ENCODE measurements at regions not wholly inside any gene's neighbourhood (a gene's known extent, or its start where the extent isn't known, plus 50 kb on each side); places are given as distances from the start of the nearest gene placed in this dataset.
A peak's percentile ranks its signal among the peaks of the same experiment; 100 is the strongest.

- H3K36me3 ChIP-seq (ENCODE audit: low read depth): no peaks in the 10 kb centered on the region
- no peak for DNase-seq (ENCODE audit: low spot score)
- ATAC-seq (ENCODE audit: low read depth): no peak
- no peak overlapping the region for H3K27ac ChIP-seq (ENCODE audit: poor library complexity, severe bottlenecking)
- TF ChIP-seq CTCF (IDR thresholded peaks at IDR 0.05; ENCODE audit: poor library complexity, severe bottlenecking): peak; percentile 51
- no peaks in the 10 kb centered on the region for H3K27me3 ChIP-seq (ENCODE audit: insufficient read depth, poor library complexity, severe bottlenecking)
- no peaks in the 10 kb centered on the region for H3K4me1 ChIP-seq (ENCODE audit: insufficient read depth, poor library complexity, severe bottlenecking)
- no peak overlapping the region for H3K4me3 ChIP-seq (ENCODE audit: severe bottlenecking)
- no peaks in the 10 kb centered on the region for H3K9me3 ChIP-seq (ENCODE audit: severe bottlenecking)
These were observed 113.0 kb upstream of the PRDX4 start for GRCh38 chrX:23554304-23554703.

DNA sequence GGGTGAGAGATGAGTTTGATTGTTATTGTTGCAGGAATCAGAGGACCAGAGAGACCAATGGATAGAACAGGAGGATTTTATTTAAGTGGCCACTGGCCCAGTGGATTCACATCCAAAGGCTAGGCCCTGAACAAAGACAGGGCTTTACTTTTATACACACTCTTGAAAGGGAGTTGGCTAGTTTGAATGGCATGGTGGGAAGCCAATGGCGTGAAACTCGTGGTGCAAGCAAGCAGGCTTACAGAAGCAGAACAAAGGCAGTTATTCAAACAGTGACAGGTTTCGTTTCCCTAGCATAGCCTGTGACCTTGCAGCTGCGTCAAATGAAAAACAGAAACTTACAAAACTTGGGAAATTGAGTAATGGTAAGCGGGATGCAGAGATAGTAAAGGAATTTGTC lies 110.2 kb upstream of the PRDX4 start:
- DNase-seq (ENCODE audit: low spot score) (no peak), ATAC-seq (ENCODE audit: low read depth) (no peak)
- Histone ChIP-seq H3K9me3 (ENCODE audit: severe bottlenecking) (no peaks in the 10 kb centered on the region), H3K4me1 (ENCODE audit: insufficient read depth, poor library complexity, severe bottlenecking) (no peaks in the 10 kb centered on the region), H3K27me3 (ENCODE audit: insufficient read depth, poor library complexity, severe bottlenecking) (no peaks in the 10 kb centered on the region), H3K4me3 (ENCODE audit: severe bottlenecking) (no peak overlapping the region), H3K36me3 (ENCODE audit: low read depth) (no peaks in the 10 kb centered on the region), H3K27ac (ENCODE audit: poor library complexity, severe bottlenecking) (no peak overlapping the region)
- no peak for TF ChIP-seq CTCF (IDR thresholded peaks at IDR 0.05; ENCODE audit: poor library complexity, severe bottlenecking)

DNA sequence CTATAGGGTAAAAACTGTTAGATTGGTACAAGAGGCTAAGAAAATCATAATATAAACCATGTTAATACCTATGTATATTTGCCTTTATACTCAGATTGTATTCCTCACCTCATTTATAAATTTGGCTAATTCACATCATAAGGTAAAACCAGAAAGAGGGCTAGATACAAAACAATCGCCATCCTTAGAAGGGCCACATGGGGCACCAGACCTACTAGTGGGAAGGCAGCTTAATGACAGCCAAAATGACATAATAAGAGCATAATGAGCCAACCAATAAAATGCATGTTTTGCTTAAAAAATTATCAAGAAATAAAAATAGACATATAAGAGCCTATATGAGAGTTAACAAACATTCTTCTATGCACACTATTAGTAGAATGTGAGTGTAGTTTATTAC lies 107.3 kb upstream of the PRDX4 start:
- DNase-seq (ENCODE audit: low spot score) (no peak), ATAC-seq (ENCODE audit: low read depth) (no peak)
- Histone ChIP-seq H3K36me3 (ENCODE audit: low read depth) (no peaks in the 10 kb centered on the region), H3K4me3 (ENCODE audit: severe bottlenecking) (no peak overlapping the region), H3K27ac (ENCODE audit: poor library complexity, severe bottlenecking) (no peak overlapping the region), H3K4me1 (ENCODE audit: insufficient read depth, poor library complexity, severe bottlenecking) (no peaks in the 10 kb centered on the region), H3K9me3 (ENCODE audit: severe bottlenecking) (no peaks in the 10 kb centered on the region), H3K27me3 (ENCODE audit: insufficient read depth, poor library complexity, severe bottlenecking) (no peaks in the 10 kb centered on the region)
- no peak for TF ChIP-seq CTCF (IDR thresholded peaks at IDR 0.05; ENCODE audit: poor library complexity, severe bottlenecking)

DNA sequence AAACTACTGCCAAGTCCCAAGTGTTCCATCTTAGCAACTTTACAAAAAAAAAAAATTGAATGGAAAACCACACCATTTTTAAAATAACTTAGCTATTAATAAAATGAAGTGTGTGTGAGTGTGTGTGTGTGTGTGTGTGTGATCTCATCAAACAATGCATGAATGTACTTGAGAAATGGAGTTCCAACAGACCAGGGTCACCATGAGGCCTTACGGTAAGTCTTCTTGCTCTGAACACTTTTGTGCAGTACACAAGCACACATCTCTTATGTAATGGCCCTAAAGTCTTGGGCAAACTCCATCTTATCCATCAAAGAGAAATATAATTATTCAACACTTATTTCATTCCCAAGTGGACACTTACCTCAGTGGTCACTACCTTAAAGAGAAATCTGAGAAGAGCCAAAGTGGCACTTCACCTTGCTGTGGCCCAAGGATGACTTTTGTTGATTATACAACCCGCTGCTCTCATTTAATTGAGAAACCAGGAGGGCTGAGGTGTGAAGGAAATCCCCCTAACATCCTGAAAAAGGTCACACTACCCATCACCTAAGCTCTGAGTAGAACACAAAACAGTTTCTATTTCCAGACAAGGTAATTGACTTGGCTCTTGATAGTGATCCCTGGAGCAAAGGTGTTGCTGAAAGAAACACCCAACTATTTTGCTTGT lies 96.5 kb upstream of the PRDX4 start:
- Histone ChIP-seq H3K27ac (ENCODE audit: poor library complexity, severe bottlenecking) (no peak overlapping the region), H3K27me3 (ENCODE audit: insufficient read depth, poor library complexity, severe bottlenecking) (no peaks in the 10 kb centered on the region), H3K36me3 (ENCODE audit: low read depth) (no peaks in the 10 kb centered on the region), H3K9me3 (ENCODE audit: severe bottlenecking) (no peaks in the 10 kb centered on the region), H3K4me3 (ENCODE audit: severe bottlenecking) (no peak overlapping the region), H3K4me1 (ENCODE audit: insufficient read depth, poor library complexity, severe bottlenecking) (no peaks in the 10 kb centered on the region)
- ATAC-seq (ENCODE audit: low read depth) (no peak), DNase-seq (ENCODE audit: low spot score) (no peak)
- TF ChIP-seq CTCF (IDR thresholded peaks at IDR 0.05; ENCODE audit: poor library complexity, severe bottlenecking): no peak

DNA sequence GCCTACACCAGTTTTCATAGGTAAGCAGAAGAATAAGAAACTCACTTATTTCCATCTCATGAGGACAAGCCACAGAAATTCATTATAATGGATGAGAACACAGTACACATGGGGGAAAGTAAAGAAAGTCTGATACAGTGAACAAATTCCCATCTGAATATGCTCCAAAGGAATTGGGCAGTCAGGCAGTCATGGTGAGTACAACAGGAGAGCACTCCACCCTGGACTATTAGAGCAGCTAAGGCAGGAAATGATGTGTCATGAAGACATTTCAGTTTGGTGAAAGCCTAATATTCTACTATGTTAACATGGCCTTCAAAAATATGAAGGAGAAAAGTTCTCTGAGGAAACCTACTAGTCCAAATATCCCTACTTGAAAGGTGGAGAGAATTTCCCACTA lies 92.0 kb upstream of the PRDX4 start:
- H3K27ac ChIP-seq (ENCODE audit: poor library complexity, severe bottlenecking): no peak overlapping the region
- no peaks in the 10 kb centered on the region for H3K4me1 ChIP-seq (ENCODE audit: insufficient read depth, poor library complexity, severe bottlenecking)
- ATAC-seq (ENCODE audit: low read depth) (no peak), DNase-seq (ENCODE audit: low spot score) (no peak)
- H3K9me3 ChIP-seq (ENCODE audit: severe bottlenecking): no peaks in the 10 kb centered on the region
- no peak overlapping the region for H3K4me3 ChIP-seq (ENCODE audit: severe bottlenecking)
- no peak for TF ChIP-seq CTCF (IDR thresholded peaks at IDR 0.05; ENCODE audit: poor library complexity, severe bottlenecking)
- H3K27me3 ChIP-seq (ENCODE audit: insufficient read depth, poor library complexity, severe bottlenecking): no peaks in the 10 kb centered on the region
- no peaks in the 10 kb centered on the region for H3K36me3 ChIP-seq (ENCODE audit: low read depth)

All from RWPE2 (cell line).